ENCODE measurements at regions not wholly inside any gene's neighbourhood (a gene's known extent, or its start where the extent isn't known, plus 50 kb on each side); places are given as distances from the start of the nearest gene placed in this dataset.

GRCh38 chr10:36141856-36142560, 499.9 kb upstream of the FZD8 start:
- TF ChIP-seq CTCF (IDR thresholded peaks at IDR 0.05) = no peak
- TF ChIP-seq POLR2A (IDR thresholded peaks at IDR 0.05) = no peak
- TF ChIP-seq POLR2AphosphoS5 (IDR thresholded peaks at IDR 0.05) = no peak
- no peak for TF ChIP-seq EP300 (IDR thresholded peaks at IDR 0.05)
